IPS-NIHi7 (cell line): ENCODE measurements at regions not wholly inside any gene's neighbourhood (a gene's known extent, or its start where the extent isn't known, plus 50 kb on each side); places are given as distances from the start of the nearest gene placed in this dataset.

ENCODE experiments used
- DNase-seq: peaks from one replicate; pipeline ENCODE4 v3.0.0; 2012; ENCODE audit warnings: mixed read lengths; ENCODE audit errors: extremely low spot score

DNA sequence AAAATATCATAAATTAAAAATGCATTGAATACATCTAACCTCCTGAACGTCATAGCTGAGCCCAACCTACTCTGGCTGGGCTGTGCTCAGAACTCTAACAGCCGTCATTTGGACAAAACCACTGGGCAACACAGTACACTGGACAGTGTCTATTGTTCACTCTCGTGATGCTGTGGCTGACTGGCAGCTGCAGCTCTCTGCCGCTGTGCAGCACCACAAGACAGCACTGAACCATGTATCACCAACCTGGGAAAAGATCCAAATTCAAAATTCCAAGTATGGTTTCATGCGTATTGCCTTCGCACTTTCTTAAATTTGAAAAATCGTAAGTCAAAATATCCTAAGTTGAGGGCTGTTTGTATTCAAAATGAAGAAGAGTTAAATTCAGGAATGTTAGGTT lies 145.1 kb upstream of the CNTN4 start:
- DNase-seq, result no peak

DNA sequence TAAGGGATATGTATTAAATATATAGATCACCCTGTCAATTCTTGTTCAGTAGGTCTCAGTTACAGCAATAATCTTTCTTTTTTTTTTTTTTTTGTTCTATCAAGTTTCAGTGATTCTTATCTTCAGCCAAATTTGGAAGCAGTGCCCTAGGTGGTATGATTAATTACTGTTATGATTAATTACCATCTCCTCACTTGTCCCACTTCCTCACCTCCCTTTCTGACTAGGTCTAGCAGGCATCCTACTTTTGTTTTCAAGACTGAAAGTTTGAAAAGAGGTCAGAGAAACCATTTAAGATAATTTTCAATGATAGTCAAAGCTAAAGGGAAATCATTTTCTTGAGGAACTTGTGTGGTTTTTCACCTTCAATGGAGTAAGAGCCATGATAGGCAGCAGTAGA lies 144.0 kb upstream of the CNTN4 start:
- no peak for DNase-seq

DNA sequence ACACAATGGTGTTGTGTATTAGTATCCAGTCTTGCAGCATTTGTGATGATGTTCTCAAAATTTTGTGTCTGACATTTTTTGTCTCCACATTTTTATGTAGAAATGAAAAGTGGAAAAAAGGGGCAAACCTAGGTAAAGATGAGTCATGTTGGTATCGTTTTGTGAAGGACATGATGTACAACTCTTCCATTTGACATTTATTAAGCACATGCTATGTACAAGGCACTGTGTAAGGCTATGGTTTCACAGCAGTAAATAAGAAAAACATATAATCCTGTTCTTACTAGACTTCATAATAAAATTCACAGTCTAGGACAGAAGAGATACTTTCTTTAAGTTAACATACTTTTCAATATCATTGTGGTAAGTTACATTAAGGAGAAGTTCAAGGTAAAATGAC lies 143.5 kb upstream of the CNTN4 start:
- DNase-seq, result no peak

DNA sequence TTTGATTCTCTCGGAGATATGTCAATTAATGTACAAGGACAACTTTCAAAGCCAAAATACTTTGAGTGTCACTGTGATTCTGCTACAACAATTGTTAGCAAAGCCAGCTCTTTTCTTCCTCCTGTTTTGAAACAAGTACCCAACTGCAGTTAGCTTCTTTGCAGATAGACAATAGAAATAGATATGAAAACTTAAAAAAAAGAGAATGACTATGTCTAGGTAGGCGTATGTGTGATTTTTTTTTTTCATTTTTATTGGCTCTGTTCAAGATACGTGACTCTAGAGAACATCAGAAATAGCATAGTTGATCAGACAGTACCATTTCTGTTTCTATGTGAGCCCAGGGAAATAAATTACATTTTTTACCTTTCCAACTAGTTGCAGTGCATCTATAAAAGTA lies 142.9 kb upstream of the CNTN4 start:
- no peak for DNase-seq

DNA sequence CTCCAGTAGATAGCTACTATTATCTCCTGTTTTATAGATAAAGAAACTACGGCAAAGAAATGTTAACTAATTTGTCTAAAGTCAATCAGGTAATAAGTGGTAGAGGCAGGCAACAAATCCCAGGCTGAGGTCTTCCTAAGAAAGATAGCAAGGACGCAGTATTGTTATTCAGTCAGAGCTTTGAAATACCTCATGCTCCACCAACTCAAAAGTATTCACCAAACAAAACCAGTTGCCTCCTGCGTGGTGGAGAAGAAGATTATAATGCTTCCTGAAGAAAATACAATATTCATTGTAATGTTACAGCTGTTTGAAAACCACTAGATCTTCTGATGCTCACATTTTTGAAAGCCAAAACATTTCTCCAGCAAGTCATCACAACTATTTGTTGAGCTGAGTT lies 138.2 kb upstream of the CNTN4 start:
- no peak for DNase-seq

DNA sequence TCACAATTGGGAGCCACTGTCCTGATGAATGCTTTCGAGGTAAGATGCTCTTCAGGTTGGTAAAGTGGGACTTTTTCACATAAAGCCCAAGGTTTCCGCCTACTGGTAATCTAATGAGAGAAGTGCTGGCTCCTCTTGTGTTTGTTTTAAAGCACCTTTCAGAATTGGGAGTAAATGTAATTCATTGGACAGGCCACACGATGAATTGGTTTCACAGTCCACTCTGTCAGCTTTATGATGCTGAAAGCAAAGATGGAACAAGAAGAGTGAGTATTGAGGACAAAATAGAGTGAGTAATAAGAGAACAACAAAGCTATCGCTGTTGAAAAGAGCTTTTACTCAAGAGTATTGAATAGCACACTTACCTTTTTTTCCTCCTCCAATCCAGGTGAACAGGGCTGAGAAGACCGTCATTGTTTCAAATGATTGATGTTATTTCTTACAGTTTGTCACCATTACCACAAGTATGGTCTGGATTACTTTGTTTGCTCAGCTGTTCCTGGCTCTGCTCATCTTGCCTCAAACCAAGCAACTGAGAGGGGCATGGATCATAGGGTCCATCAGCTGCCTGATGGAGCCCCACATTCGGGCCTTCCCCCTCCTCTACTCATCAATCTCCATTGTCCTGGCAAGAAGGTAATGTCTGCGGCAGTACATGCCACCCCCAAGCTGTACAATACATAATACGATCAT lies 136.1 kb upstream of the CNTN4 start:
- no peak for DNase-seq

DNA sequence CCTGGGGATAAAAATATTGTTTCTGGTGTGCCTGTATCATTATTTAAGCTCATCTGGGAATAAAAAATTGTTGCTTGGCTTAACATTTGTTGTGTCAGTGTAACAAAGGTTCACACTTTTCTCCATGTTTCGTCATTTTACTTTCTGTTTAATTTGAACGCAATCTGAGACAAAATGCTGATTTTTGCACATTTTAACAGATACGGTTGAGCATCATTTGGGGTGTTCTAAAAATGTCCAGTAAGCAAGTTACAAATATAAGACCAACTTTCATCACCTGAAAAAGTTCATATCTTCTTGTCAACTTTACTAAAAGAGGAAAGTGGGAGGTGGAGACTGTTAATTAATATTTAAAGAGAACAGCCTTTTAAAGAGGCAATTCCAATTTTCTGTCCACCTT lies 134.8 kb upstream of the CNTN4 start:
- DNase-seq, result no peak

DNA sequence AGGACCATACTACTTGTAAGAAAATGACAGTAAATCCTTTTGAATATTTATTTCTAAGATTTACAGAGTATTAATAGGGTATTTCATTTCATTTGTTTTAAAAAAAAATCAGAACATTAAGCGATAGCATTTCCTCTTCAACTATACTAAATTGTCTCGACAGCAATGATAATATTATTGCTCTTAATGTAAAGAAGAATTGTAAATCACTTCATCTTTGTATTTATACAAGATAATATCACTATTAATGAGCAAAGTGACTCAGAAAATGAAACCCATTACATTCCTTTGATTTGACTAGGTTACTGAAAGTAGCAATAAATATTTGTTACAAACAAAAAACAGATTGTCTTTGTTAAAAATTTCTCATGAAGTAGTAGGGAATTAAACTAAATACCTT lies 131.1 kb upstream of the CNTN4 start:
- DNase-seq, result no peak

DNA sequence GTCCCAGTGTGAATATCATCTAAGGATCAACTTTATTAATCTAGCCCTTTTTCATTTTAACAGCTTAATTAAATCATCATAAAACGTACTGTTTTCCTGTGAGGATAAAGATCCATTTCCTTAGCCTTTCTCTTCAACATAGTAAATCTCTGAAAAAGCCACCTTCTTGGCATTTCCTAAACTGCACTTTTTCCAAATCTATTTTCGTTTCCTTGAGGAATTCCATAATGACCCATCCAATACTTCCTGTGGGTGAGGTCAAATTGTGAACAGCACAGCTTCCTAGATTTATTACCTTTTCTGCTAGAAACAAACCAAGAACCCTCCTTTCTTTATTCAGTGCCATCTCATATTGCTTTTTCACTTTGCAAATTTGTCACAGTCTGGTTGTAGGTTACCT lies 129.4 kb upstream of the CNTN4 start:
- no peak for DNase-seq

DNA sequence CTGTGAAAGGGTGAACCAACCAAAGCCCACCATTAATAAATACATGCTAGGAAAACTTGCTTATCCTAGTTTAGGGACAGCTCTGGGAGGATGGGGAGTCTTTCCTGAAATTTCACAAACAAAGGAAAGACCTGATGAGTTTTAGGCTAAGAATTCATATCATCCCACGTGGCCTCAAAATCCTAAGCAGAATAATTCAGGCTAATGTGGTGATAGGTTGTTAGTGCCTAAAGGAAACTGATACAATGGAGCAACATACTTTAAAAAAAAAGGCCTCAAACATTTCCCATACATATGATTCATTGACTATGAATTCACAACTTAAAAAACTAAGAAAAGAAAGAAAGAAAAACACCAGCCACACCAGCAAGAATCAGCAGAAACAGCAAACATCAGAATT lies 126.9 kb upstream of the CNTN4 start:
- no peak for DNase-seq

DNA sequence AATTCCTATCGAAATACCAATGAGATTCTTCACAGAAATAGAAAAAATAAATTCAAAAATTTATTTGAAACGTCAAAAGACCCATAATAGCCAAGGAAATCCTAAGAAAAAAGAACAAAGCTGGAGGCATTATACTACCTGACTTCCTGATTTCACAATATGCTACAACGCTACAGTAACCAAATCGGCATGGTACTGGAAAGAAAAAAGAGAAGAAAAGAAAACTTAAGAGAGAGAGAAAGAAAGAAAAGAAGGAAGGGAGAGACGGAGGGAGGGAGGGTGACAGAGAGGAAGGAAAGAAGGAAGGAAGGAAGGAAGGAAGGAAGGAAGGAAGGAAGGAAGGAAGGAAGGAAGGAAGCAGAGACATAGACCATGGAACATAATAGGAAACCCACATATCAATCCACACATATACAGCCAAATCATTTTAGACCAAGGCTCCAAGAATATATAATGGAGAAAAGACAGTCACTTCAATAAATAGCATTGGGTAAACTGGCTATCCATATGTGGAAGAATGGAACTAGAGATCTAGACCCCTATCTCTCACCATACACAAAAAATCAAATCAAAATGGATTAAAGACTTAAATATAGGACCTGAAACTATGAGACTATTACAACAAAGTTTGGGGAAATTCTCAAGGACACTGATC lies 118.6 kb upstream of the CNTN4 start:
- no peak for DNase-seq

DNA sequence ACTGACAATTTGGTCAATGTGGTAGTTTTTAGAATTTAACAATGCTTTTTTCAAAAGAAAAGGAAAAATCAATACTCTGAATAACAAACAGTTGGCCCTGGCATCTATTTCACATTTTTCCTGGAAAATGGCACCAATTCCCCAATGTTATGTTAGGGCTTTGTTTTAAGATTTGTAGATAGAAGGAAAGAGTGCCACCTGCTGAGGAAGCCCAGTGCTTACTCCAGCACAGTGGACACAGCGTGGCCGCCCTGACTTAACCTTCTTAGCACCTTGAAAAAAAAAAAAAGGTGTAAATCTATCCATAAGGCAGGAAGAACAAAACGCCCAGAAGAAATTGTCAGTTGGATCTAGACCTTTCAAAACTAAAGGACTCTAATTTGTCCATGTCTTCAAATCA lies 110.7 kb upstream of the CNTN4 start:
- no peak for DNase-seq

DNA sequence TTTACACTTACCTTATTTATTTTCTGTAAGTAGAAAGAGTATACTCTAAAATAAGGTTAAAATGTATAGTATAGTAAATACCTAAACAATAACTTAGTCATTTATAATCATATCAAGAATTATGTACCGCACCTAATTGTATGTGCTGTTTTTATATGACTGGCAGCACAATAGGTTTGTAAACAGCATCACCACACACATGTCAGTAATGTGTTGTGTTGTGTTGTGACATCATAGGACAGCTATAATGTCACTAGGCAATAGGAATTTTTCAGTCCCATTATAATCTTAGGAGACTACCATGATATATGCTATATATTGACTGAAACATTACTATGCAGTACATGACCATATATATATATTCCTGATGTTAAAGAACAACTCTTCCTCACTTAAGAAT lies 99.9 kb upstream of the CNTN4 start:
- no peak for DNase-seq

DNA sequence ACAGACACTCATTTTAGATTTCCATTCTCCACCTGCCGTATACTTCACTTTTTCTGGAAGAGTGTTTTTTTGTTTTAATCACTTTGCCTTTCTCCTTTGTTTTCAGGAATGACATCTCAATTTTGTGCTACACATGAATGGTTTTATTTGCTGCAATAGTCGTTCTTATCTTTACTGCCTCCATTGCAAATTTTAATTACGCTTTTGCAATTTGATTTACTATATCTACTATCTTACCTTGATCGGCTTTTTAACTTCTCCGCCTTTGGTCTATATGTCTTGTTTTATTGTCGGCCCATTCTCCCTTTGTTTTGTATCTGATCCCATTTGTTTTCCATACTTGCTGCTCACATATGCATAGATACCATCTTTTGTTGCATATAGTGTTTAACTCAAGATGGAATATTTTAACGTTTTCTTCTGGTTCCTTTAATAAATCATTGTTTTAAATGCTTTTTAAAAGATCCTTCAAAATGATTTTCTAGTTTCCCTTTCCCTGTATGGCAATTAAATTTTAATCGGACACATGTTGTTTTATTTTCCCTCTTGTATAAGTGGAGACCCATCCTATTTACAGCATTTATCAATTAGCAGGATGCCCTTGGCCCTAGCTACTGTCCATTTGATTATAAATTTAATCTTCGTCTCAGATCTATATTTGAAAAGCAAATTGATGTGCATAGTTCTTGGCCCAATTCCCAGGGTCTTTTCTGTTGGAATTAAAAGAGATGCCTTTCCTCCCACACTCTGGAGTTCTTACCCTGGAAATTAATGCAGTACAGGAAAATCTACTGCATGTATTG lies 97.2 kb upstream of the CNTN4 start:
- DNase-seq, result no peak

DNA sequence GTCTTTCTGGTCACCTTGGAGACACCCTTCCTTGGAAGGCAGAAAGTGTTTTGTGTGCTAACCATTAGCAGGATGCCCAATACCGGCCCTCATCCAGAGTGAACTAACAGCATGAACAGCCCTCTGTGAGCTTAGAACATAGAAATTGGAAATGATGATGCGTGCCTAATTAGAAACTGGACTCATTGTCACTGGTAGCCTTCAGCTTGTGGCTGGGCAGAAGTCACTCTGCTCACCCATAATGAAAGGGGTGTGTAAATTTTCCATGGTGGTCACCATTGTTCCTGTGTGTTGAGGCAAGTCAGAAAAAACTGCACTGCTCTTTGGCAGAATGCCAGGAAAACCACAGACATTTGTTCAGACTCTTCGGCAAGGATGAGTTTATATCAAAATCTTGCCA lies 74.7 kb upstream of the CNTN4 start:
- DNase-seq, result no peak

DNA sequence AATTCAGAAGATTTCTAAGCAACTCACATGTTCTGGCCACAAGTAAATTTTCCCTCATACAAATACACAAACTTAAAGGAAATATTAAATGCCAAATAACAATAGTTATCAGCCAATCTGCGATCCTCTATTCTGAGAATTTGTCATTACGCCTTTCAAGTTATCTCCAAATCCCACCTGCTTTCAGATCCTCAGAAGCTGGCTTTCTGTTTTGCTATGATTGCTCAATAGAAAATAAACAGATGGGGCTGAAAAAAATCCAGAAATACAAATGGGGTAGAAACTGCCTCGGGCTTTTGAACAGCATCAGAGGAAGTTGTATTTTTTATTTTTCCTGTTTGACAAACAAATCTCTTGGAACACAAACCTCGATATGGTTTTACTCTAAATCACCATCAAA lies 74.0 kb upstream of the CNTN4 start:
- DNase-seq, result no peak

DNA sequence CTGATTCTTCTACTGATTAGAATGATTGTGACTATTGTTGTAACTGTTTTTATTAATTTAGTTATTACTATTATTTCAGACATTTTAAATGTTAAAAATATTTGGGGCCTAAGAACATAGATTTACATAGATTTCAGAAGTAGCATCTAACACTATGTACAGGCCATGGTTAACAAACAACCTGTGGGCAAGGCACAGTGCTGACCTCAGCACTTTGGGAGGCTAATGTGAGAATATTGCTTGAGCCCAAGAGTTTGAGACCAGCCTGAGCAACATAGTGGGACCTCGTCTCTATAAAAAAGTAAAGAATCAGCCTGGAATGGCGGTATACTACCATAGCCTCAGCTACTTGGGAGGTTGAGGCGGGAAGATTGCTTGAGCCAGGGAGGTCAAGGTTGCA lies 69.1 kb upstream of the CNTN4 start:
- no peak for DNase-seq

DNA sequence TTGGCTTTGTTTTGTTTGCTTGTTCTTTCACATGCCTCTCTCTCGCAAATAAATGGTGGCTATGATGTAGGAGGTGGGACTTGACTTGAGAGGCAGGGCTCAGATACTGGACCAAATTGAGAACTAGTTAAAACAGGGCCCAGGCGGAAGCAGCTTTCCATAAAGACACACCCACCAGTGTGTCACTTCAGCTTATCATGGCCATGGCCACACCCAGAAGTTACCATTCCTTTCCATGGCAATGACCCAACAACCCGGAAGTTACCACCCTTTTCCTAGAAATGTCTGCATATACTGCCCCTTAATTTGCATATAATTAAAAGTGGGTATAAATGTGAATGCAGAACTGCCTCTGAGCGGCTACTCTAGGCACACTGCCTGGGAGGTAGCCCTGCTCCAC lies 62.6 kb upstream of the CNTN4 start:
- DNase-seq, result no peak

DNA sequence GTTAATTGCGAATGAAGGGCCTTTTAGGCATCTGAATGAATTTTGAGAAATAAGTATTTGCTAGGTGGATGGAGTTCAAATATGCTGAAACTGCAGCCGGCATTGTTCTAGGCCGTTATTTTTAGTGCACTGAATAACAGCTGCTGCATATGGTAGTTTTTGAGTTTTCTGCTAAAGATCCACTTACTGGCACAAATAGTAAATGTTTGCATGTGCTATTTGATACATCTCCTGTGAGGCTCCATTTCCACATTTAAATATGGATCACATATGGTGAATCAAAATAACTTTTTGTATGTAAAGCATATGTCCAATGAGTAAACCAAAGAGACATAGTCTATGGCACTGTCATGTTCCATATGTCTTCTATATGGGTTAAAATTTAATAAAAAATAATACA lies 56.7 kb upstream of the CNTN4 start:
- no peak for DNase-seq
